RCC 7860 (cell line): ENCODE measurements at regions not wholly inside any gene's neighbourhood (a gene's known extent, or its start where the extent isn't known, plus 50 kb on each side); places are given as distances from the start of the nearest gene placed in this dataset.

Experiments used
- DNase-seq: peaks from one replicate; pipeline ENCODE4 v3.0.0-alpha.2; 2015; ENCODE audit warnings: low spot score
- FAIRE-seq: peaks from 2 replicates; lab custom pipeline; 2012; peaks lifted over from hg19 to GRCh38; lab: Jason Lieb, UNC

DNA sequence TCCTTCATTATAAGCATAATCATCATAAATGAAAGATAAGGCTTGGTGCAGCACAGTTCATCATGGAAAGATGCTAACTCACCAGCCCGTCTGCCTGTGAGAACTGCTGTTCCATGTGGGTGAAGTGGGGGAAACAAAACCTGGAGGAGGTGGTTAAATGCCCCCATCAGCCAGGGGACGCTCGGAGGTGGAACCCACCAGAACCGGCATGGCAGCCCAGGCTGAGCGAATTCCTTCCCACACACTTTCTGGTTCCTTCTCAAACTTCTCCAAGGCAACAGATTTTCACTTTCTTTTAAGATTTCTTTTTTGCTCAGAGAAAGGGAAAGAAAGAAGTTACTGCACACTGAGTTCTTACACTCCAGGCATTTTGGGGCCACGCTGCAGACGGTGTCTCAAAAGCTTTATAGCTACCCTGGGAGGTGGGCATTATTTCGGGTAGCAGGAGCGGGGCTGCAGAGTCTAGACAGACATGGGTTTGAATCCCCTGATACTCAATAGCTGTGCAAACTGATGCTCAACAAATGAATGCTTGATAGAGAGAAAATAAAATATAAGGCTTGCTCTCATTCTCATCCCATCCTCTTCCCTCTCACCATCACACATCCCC lies 190.7 kb downstream of the BCL11B start:
- FAIRE-seq = no peak
- no peak for DNase-seq

DNA sequence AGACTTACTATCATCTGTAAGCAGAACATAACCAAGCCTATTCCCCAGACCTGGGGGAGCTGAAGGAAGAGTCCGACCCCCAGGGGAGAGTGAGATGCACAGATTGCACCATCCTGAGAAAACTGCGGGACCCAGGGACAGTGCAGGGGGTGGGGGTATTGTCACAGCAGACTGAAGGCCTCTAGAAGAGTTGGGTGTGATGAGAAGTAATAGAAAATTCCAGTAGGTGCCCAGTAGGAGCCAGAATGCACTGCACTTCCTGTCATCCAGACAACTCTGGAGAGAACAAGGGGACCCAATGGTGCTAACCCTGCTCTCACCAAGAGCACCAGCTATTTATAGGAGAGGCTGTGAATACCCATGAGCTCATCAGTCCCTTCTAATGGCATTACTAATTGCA lies 190.1 kb downstream of the BCL11B start:
- no peak for DNase-seq
- no peak for FAIRE-seq

DNA sequence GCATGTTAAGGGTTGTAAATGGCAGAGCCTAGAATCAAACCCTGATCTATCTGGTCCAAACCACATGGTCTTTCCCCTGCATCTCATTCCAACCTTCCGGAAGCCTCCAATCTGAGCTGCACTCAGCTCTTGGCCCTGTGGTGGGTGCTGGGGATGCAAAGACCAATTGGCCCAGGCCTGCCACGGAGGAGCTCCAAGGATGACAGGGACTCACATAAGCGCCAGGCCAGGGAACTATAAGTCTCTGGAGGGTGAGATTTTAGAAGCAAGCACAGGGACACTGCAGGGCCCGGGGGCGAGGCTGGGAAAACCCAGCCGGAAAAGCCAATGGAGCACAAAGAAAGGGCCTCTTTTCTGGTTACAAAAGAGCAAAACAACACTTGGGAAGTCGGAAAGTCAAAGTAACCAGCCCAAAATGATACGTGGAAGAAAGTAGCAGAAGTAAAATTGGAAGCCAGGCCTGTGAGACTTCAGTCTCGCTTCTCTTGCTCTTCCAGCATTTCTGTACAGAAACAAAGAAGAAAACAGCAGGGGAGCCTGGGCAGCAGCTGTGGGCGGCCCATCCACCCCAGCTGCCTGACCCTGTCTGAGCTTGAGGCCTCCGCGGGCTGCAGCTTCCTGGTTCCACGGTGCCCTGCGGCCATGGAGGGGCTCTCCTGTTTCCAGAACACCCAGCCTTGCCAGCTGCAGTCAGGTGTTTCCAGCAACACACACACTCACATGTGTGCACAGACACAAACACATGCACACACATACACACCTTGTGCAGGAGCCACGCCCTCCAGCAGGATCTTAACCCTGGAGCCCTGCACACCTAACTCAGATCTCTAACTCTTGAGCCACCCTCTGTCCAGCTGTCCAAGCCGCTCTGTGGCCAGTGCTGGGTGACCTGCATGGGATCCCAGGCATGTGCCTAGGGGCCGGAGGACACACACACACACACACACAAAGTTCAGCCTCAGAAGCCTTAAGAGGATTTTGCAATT lies 178.2 kb downstream of the BCL11B start:
- no peak for DNase-seq
- FAIRE-seq = no peak

DNA sequence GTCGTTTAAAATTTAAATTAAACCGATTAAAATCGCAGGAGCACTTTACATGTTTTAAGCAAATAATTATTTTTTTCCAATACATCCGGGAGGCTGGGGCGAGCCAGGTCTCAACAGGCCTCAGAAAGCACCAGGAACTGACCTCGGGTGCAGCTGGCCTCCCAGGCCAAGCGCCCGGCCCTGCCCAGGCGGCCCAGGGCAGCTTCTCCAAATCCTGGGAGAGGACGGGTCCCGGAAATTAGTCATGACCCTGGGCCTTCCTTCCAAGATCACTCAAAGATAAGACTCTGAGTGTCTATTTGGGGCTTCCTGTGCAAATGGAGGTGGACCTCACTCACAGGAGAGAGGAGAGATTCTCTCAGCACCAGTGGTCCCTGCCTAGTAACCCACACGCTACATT lies 177.1 kb downstream of the BCL11B start:
- no peak for FAIRE-seq

DNA sequence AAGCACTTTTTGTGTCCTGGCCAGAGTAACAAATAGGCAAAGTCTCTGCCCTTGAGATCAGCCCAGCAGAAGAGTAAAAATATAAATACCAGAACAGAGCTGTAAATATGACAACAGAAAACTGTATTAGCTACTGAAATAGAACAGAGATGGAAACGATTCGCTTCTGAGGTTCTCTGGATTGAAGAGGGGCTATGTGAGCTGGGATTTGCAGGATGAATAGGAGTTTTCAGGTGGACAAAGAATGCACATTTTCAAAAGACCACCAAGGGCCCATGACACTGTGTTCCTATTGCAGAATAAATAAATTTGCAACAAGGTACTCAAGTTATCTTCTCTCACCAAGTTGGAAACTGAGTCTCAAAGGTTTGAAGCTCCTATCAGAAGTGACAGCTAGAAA lies 176.6 kb downstream of the BCL11B start:
- FAIRE-seq = no peak
- DNase-seq = no peak

More for the DNA sequence above, 177.1 kb downstream of the BCL11B start:
- no peak for DNase-seq

DNA sequence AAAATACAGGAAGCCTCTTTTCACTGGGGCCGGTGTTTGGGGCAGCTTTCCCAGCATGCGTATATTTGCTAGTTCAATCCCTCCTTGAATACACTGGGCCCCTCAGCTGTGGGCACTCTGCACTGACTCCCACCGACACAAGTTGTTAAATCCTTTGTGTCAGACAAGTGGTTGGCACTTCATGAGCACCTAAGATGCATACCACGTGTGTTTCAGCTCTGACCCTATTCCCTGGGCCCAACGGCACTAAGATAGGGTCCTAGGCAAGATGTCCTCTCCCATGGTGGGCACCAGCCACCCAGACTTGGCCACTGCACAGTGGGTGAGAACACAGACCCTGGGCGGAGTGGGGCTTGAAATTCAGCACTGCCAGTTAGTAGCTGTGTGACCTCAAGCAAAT lies 173.8 kb downstream of the BCL11B start:
- DNase-seq (no peak), FAIRE-seq (no peak)

DNA sequence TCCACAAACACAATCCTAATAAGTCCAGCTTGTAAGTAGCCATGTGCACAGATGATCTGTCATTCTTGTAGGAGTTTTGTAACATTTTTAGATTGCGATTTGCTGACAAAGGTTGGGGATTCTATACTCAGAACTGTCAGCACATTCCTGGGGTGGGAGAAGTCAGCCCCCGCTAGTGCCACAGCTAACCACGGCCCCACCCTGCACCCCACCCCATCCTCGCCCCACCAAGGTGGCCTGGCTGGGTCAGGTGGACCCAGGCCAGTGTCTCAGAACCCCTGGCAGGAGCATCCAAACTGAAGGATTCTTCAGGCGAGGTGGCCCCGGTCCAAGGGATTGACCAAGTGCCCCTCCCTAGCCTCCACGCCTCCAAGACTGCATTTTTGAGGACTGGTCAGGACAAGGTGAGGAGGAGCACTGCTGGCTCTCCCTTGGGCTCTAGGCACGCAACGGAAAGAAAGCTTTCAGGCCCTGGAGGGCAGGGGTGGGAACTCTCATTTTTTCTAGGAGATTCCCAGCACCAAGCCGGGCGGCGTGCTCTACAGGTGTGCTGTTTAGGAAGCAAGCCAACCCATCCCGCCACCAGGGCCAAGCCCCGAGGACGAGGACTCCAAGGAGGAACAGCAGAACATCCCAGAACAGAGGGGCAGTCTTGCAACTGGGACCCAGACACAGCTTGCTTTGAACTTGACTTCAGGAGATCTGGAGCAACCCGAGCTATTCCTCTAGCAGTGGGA lies 172.8 kb downstream of the BCL11B start:
- DNase-seq (no peak), FAIRE-seq (no peak)

DNA sequence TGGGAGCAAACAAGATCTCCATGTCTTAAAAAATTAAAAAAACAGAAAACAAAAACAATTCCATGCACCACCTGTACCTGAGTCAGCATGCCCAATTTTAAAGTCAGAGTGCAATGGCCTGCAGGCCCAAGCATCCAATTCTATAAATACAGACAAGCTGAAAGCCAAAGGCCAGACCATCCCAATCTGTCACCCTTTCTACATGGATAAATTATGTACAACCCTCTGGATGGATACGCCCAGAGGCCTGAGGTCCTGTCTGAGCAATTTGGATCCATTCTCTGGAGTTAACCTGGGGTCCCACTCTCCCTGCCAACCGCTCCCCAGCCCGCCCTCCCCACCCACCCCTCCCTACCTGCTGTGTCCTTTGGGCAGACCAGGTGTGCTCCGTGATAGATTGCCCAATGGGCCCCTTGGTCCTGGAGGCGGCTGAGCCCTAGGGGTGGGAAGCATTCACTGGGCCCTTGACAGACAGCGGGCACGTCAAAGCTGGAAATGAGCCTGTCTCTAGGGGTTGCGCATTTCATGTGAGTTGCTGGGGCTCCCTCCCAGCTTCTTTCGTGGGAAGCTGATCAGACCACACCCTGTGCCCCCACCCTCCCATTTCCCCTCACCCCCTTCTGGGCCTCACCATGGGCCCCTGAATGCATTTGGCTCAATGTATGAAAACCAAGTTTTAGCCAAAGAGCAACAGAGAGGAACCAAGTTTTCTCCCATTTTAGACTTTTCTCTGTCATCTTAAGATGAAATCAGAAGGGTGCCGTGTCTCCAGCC lies 171.3 kb downstream of the BCL11B start:
- DNase-seq (no peak), FAIRE-seq (no peak)

DNA sequence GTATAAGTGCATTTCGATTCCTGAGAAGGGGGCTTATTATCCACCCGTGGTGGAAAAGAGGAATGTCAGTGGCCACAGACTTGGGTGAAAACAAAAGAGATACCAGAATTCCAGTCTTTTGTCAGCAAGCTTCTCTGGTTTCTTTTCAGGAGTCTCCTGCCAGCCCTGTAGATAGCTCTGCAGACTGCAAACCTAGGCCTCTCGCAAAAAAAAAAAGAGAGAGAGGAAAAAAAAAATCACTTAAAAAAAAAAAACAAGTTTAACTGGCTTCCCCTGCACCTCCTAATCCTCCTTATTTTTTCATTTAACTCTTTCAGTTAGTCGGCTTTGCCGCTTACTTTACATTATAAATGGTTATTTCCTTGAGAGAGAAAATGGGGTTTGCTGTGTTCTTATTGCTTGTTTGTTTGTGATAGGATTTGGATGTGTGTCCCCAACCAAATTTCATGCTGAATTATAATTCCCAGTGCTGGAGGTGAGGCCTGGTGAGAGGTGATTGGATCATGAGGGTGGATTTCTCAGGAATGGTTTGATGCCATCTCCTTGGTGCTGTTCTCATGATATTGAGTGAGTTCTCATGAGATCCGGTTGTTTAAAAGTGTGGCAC lies 170.0 kb downstream of the BCL11B start:
- FAIRE-seq = no peak
- no peak for DNase-seq

DNA sequence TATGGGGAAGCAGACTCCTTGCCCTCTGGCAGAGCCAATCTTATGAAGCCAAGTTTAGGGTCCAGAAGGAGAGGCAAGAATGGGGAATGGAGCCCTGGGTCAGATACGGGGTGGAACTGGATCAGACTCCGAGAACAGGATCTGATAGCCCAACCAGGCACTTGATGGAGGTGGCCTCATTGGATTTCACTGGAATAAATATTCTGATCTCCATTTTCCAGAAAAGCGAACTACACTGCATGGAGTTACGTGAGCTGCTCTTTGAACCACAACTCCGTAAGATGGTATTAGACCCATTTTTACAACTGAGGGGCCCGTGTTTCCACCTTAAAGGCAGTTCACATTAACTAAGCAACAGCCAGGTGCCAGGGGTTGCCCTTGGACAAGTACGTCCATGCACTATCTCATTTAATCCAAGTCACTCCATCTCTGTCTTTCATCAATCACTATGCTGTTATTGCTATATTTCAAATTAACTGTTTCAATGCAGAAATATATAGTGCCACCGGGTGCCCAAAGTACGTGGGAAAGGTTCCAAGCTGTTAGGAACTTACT lies 155.2 kb downstream of the BCL11B start:
- DNase-seq (no peak), FAIRE-seq (no peak)

DNA sequence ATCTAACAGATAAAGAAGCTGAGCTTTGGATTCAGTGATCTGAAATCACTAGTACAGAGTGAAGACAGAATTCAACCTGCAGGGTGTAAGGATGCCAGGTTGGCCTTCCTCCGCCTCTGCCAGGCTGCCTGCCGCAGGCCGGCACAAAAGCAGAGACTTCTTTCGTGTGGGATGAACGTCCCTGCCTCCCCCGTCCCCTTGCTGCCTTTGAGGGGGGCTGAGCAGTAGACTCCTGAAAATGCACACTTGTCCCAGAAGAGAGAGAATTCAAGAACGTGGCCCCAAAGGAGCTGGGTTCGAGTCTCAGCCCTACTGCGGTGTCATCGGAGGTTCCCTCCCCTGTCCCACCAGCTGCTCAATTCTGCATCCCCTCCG lies 154.3 kb downstream of the BCL11B start:
- FAIRE-seq (no peak), DNase-seq (no peak)

DNA sequence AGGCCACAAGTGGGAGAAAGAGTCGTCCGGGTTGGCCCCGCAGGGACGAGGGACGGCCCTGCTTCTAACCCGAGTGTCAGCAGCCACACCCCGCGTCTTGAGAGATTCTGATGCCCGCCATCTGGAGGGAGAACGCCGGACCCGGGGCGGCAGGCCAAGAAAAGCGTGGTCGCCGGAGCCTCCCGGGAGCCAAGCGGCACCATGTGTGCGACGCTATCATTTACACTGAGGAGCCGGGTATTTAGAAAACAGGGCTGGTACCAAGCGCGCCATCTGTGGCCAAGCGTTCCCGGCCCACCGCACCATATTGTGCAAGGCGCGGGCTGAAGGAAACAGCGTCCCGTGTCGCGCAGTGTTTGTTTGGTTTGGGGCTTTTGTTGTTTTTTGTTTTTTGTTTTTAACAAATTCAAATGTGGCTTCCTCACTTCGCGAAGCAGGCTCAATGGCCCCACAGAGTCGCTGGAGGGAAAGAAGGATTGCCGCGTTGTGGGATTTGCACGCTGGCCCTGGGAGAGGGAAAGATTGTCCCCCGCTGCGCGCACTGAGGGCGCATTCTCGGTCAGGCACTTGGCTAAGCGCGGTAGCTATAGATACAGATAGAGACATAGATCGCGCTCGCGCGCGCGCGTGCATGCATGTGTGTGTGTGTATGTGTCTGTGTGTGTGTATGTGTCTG lies 153.8 kb downstream of the BCL11B start:
- FAIRE-seq = no peak
- no peak for DNase-seq

DNA sequence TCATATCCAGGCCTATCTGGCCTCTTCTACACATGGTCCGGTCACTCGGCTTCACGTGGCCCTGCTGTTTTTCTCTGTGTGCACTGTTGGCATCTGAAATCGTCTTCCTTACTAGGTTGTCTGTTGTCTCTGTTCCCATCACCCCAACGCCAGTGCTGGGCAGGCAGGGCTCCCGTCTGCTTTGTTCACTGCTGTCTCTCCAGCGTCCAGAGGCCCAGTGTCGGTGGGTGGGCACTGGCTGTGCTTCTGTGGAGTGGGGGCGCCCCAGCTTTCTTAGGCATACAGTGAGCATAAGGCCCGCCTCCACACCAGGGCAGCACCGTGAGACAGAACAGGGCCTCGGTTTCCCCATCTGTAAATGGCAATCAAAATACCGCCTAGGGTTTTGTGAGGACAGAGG lies 153.1 kb downstream of the BCL11B start:
- FAIRE-seq (no peak), DNase-seq (no peak)
